ENCODE measurements at regions not wholly inside any gene's neighbourhood (a gene's known extent, or its start where the extent isn't known, plus 50 kb on each side); places are given as distances from the start of the nearest gene placed in this dataset.

GRCh38 chr15:88985547-88986393 lies 72.6 kb upstream of the MFGE8 start:
- no peak for TF ChIP-seq CTCF (conservative IDR thresholded peaks at IDR 0.05)
- no peak for TF ChIP-seq ZFX (IDR thresholded peaks at IDR 0.05)
